ENCODE measurements at regions not wholly inside any gene's neighbourhood (a gene's known extent, or its start where the extent isn't known, plus 50 kb on each side); places are given as distances from the start of the nearest gene placed in this dataset.
"Not testable (repeated sequence)": the region's sequence is repeated elsewhere in the genome, so short reads cannot be mapped to it uniquely, and the experiment has no call there.

DNA sequence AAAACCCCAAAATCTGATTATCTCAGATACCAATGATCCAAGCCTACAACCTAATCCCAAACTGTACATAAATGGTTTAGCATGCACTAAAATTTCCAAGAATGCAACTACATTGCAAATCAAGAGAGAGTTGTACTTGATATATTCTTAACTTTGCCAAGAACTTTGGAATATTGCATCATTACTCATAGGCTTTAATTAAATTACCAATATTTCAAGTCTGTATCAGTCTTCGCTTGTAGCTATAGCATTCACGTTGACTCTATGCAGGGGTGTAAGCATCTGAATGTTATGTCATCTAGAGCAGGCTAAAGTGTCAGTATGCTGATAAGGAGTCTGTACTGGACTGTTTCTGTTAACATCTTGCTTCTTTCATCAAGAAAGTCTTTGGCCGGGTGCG is 56.3 kb downstream of the FOXI3 start:
- no peak for DNase-seq (ENCODE audit: low spot score)

DNA sequence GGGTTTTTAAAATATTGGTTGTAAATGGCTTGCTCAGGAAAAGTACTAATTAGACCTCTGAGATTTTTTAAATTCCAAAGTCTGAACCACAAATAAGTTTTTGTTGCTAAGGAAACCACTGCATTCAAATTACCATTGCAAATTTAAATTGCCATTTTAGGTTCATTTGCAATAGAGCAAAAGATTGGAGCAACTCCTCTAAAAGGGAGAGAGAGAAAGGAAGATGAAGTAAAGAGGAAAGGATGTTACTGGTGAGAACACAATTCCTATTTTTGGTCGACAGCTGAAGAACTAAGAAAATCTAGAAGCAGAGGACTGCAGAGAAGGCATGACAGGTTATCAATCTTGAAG is 74.9 kb downstream of the FOXI3 start:
- no peak for DNase-seq (ENCODE audit: low spot score)

DNA sequence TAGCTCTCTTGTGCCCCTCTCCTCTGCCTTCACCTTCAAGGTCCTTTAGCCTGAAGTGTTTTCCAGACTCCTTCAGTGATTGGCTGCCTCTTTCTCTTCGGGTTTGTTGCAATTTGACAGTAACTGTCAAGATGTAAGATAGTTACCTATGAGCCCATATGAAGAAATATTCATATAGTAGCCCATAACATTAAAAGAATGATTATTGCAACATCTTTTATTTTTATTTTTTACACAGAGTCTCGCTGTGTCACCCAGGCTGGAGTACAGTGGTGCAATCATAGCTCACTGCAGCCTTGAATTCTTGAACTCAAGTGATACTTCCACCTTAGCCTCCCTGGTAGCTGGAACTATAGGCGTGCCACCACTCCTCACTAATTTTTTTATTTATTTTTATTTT is 80.5 kb downstream of the FOXI3 start:
- DNase-seq (ENCODE audit: low spot score), result no peak

DNA sequence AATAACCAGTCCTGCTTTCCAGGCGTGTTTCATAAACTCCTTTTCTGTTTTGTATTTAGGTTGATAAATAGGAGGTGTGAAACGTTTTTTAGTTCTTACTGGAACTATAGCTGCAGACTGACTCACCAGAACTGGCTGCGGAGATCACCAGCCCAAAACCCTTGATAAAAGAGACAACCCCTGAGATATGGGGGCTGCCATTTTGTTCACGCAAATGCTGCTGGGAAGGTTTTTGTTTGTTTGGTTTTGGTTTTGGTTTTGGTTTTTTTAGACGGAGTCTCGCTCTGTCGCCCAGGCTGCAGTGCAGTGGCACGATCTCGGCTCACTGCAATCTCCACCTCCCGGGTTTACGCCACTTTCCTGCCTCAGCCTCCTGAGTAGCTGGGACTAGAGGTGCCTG is 87.1 kb downstream of the FOXI3 start:
- DNase-seq (ENCODE audit: low spot score), result not testable (repeated sequence)

DNA sequence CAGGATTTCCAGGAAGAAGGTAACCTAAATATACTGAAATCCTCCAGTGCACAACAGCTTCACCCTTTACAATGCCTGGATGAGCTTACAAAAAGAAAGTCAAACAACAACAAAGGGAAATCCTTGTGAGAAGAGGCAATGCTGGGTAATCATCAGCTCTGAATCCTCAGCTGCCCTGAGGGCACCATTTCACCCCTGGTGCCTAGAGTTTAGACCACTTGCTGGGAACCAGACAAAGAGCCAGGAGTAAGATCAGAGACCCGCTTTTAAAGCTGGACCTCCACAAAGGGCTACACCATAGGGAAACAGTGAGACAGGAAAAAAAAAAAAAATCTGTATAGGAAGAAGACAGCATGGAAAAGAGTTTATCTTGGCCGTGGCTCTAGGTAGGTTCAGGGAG is 97.0 kb downstream of the FOXI3 start:
- no peak for DNase-seq (ENCODE audit: low spot score)

DNA sequence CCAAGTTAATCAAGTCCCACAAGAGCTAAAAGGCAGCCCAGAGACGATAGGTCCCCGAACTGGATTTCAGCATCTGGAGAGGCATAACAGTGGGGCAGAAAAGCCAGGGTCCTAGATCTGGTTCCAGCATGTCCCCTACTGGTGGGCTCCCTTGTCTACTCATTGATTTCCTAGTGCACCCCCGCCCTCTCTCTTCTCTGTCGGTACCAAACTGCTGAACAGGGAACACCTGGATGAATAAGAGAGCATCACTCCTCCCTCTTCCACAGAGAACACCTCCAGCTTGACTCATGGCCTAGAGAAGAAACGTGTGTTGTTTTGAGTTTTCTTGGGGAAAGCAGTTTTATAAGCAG is 101.3 kb downstream of the FOXI3 start:
- no peak for DNase-seq (ENCODE audit: low spot score)

DNA sequence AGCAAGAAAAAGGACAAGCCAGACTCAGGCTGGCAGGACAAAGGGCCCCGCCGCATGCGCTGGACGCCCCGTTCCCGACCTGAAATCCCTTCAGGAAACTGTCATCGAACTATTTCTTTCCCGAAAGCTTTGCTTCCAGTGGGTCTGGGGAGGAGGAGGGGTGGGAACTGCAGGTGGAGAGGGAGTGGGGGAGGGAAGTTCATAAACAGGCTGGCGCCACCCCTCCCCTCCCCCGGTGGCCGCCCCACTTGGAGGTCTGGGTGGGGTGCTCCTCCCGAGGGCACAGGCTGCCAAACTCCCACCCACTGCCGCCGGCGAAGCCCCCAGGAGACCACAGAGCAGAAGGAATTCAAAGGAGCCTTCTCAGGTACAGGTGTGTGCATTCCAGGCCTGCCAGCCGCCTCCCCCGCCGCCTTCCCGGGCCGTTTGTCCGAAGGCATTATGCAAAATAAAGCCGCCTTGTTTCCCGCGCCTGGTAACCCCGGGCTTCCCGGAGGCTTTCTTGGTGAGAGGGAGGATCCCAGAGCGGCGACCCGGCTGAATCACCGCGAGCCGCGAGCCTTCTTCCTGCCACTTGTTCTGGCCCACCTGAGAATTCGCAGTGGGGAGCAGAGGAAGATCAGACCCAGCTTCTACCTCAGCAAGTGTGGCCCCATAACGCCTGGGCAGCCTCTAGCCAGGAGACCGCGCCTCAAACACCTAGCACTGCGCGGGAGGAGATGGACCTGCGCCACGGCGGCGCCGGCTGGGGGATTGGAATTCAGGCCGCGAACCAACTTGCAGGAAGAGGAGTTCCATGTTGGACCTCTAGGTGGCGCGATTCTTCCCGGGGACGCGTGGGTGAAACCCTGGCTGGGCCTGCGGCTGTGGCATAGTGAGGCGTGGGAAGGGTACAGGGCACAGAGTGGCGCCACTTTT is 101.9 kb downstream of the FOXI3 start:
- DNase-seq (ENCODE audit: low spot score), result peak; percentile 47

DNA sequence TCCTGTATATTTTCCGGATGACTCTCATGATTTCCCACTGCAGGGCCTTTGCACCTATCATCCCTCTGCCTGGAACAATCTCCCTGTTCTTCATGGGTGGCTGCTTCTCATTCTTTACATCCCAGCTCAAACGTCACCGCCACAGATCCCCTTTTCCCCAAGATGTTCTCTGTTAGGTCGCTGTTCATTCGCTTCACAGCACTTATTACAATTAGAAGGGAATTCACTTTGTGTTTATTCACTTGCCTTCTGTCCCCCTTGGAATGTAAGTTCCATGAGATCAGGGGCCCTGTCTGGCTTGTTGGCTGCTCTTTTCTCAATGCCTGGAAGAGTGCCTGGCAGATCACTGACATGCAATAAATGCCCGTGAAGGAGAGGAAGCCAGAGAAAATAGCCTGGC is 106.7 kb downstream of the FOXI3 start:
- no peak for DNase-seq (ENCODE audit: low spot score)

DNA sequence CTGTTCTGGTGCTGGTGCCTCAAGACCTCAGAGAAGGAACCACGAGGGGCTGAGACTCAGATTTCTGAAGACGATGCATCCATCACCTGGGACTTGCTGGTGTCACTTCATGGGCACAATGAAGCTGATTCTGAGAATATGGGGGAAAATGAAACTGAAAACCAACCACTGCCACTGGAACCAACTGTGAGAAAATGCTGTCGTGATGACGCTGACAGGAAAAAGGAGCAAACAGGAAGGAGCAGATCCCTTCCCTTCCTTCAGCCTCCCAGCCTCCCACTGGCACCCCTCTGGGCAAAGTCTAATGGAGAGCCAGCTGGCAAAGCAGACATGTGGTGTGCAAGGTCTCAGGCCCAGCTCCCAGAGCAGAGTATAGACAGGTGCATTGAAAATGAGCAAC is 109.7 kb downstream of the FOXI3 start:
- DNase-seq (ENCODE audit: low spot score), result no peak

DNA sequence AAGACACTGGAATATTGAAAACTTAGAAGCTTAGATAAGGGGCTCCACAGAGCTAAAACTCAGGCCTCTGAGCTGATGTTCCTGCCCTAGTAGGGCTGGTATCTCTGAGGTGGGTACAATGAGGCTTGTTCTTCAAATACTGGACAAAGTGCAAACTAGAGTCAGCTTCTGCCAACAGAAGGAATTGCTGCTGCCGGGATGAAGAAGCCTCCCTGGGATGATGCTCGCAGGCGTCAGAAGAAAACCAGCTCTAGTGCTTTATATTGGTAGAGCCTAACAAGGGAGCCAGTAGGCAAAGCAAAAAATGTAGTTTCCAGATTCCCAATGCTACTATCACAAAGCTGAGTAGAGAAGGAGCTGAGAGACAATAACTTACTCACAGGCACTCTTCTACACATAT is 118.1 kb downstream of the FOXI3 start:
- no peak for DNase-seq (ENCODE audit: low spot score)

DNA sequence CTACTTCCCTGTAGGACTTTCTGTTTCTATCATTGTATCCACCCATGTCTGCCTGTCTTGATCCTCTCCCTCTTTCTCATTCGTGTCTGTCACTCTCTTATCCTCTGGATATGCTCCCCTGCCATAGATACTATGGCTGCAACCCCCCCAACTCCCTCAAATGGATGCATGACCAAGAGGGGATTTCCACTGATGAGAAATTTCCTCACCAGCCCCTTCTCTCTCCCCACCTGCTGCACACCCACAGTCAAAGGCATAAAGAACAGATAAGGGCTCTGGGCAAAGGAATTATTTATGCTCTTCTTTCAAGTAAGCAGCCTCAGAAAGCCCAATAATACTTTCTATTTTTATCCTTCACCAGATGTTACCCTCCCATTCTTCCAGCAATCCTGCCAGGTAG is 121.3 kb downstream of the FOXI3 start:
- DNase-seq (ENCODE audit: low spot score), result no peak

DNA sequence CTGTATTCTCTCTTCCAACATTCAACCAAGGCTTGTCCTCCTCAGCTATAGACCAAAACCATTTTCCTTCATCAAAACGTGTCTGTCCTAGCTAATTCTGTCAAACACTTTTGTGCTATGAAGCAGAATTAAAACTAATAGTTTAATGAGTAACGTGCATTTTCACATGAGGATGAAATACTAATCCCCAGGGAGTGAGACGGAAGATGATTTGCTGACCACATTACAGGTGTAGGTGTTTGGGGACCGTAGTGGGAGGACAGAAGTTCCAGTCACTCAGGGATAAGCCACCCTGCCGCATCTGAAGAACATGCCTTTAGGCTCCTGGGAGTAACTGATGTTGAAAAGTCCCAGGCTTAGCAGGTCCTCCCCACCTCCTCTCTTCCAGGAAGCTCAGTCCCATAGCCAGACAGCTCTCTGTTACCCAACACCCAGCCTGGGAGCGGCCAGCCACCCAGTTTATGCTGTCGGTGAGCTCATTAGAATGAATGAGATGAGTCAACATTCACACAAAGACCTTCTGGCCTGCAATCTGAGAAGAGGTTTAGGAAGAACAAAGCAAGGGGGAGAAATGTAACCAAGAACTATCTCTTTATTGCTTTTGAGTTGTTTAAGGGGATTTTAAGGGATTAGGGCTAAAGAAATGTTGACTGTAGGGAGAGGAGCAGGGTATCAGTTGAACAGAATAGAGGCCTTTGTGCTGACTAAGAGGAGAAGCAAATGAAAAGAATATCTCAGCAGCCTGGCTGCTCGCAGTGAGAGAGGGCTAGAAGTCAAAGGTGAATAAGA is 122.5 kb downstream of the FOXI3 start:
- DNase-seq (ENCODE audit: low spot score), result peak; percentile 12

DNA sequence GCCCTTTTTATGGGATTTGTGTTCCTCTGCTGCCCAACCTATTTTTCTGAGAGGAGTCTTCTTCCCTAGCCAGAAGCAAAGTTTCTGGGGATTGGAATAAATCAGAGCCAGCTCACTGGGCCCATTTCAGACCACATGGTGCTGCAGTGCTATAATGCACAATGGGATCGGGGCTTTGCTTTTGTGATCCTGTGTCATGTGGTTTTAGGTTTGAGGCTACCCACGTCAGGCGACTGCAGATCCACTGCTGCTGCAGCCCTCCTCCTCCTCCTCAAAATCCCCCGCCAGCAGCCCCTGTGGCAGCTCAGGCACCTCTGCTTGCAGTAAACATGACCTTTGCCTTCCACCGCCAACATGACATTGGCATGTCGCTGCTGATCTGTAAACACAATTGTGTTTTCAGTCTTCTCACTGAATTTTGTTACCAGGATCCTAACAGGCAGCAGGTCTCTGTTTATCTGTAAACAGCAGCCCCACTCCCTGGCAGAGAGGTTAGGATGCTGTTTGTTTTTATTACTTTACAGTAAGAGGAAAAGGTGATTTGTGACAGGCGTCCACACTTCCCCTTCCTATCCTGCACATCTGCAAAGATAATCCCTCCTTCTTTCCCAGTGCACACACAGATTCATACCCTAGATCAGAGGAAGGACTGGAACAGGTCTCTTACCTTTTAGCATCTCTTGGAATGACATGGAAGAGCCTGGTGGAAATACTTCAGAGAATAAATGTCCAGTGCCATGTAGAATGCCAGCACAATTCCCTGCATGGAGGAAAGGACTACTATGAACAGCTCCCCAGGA is 130.8 kb downstream of the FOXI3 start:
- DNase-seq (ENCODE audit: low spot score), result no peak

DNA sequence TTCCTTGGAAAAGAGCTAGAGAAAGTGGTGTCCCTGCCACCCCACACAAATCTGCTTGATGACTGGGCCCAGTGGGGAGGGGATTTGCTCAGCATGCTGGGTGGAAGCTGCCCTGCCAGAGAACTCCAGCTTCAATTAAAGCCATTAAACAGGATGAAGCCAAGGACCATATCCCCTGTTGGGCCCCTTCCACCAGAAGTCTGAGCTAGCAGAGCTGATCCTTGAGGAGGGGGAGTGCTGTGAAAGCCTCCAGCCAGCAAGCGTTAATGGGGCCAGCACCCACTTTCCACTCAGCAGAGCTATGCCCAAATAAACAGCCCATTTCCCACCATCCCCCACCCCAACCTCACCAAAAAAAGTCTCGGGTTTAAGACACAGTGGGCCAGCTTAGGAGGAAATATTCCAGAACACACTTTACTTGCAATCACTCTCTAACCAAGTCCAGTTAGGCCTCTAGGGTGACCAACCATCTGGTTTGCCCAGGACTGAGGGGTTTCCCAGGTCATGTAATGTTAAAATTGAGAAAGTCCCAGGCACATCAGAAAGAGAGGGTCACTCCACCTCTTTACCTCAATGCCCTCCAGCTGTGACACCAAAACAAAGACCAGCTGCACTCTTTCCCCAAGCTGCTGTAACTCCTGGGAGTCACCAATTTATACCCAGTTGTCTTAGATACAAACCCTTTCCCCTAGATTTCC is 132.3 kb downstream of the FOXI3 start:
- DNase-seq (ENCODE audit: low spot score), result no peak

DNA sequence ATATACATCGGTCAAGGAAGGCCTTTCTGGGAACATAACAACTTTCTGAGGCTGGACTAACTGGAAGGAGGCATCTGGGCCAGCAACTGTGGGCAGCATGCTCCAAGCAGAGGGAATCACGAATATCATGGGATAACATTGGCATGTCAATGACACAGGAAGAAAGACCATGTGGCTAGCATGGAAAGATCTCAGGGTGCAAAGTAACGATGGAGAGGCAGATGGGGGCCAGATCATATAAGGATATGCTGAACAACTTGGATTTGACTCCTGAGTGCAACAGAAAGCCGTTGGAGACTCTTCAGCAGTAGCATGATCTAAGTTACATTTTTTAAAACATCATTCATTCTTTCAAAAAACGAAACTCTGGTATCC is 133.6 kb downstream of the FOXI3 start:
- DNase-seq (ENCODE audit: low spot score), result no peak

DNA sequence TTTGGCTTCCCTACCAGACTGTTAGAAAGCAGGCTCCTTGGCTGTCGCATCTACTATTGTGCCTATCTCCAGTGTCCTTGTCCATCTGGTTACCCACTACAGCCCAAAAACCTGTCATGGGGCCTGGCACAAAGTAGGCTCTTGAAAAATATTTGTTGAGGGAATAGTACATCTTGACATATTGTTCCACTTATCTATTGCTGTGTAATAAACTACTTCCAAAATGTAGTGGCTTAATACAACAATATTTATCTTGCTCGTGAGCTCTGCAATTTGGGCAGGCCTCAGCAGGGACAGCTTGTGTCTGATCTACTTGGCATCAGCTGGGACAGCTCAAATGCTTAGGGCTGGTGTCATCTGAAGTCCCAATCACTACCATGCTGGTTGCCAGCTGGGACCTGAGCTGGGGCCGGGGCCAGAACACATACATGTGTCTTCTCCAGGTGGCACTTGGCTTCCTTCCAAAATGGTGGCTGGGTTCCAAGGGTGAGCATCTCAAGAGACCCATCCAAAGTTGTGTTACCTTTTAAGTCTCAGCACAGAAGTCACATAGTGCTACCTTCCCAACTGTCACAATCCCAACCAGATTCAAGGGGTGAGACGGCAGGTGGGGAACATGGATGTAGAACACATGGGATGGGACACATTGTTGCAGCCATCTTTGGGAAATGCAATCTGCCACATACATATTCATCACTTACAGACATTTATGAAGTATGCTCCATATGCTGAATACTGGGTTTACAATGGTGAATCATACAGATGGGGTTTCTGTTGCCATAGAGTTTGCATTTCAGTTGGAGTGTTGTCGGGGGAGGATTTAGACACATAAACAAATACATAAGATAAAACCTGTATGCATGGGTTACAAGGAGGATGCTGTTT is 134.2 kb downstream of the FOXI3 start:
- DNase-seq (ENCODE audit: low spot score), result no peak

DNA sequence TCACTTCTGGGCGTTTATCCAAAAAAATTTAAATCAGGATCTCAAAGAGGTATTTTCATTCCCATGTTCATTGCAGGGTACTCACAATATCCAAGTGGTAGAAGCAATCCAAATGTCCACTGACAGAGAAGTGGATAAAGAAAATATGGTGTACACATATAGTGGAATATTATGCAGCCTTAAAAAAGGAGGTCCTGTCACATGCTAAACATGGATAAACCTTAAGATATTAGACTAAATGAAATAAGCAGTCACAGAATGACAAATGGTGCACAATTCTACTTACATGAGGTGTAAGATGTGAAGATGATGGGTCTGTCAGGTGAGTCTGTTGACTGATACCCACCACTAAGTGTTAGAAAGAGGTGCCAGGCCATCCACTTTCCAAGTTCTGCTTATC is 140.6 kb downstream of the THNSL2 start:
- DNase-seq (ENCODE audit: low spot score), result no peak

DNA sequence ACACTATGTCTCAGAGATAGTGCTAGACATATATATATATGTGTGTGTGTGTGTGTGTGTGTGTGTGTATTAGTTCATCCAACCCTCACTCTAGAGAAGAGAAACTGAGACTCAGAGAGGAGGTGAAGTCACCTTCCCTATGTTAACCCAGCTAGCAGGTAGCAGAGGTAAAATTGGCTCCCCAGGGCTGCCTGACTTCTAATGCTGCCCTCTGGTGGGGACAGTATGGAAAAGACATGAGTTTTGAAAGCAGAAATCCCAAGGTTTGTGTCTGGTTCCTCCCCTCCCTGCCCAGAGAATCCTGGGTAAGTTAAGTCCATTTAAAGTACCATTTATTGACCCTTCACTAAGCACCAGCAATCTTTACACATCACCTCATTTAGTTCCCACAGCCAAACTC is 137.7 kb downstream of the THNSL2 start:
- peak; percentile 14 for DNase-seq (ENCODE audit: low spot score)

DNA sequence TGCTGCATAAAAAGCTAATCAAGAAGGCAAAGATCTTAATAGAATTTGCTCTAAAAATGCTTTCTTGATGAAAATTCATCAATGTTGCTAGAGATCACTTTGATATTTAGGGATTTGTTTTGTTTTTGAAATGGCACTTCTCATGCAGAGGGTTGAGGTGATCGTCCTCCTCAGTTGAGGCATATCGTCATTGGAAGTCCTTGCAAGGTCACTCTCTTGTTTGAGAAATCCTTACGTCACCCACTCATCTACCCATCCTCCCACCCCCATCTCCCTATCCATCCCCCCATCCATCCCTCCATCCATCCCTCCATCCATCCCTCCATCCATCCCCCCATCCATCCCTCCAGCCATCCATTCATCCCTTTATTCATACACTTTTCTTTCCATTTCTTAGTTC is 133.7 kb downstream of the THNSL2 start:
- DNase-seq (ENCODE audit: low spot score), result no peak

DNA sequence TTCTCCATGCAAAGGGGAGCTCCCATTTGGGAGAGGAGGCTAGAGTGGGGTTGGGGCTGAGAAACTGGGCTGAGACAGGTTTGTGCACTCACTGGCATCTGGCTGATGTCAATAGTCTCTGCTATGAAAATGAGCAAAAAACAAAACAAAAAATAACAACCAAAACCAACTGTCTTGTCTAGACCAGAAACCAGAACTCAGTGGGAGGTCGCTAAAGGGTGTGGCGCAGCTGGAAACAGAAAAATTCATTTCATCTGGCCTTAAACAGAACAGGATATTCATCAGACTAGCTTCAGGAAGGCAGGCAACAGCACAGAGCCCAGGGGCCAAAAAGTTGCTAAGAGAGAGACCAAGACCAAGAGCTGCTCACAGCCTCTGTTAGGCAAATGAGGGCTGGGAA is 126.1 kb downstream of the THNSL2 start:
- DNase-seq (ENCODE audit: low spot score), result no peak

All from RKO (cell line).